ENCODE measurements at regions not wholly inside any gene's neighbourhood (a gene's known extent, or its start where the extent isn't known, plus 50 kb on each side); places are given as distances from the start of the nearest gene placed in this dataset.

DNA sequence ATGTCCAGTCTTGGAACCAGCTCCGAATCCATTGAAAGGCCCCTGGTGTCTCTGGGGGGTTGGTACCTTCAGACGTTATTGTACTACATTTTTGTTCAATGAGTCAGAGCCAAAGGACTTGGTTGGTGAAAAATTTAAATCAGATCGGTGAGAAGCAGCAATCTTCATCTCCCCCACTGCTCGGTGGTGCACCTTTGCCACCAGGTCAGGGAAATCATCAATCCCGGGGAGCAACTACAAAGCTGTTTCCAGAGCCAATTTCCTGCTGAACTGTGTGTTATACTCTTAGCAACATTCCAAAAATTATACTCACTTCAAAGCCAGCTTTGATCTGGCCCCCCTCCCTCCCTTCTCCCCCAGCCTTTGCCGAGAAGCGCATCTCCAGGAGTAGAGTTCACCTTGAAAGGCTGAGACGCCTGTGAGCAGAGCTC lies 375.2 kb upstream of the WWC1 start:
- TF ChIP-seq BACH2 (CRISPR knock-in tag; IDR thresholded peaks at IDR 0.05; ENCODE audit: borderline replicate concordance) (no peak), ESRRG (CRISPR knock-in tag; IDR thresholded peaks at IDR 0.05) (no peak), TOX (CRISPR knock-in tag; IDR thresholded peaks at IDR 0.05; ENCODE audit: borderline replicate concordance) (no peak), CSDC2 (CRISPR knock-in tag; IDR thresholded peaks at IDR 0.05) (no peak), GLIS3 (CRISPR knock-in tag; IDR thresholded peaks at IDR 0.05) (no peak), ARNTL (CRISPR knock-in tag; IDR thresholded peaks at IDR 0.05; ENCODE audit: borderline replicate concordance, low read depth) (no peak), ZFP30 (CRISPR knock-in tag; IDR thresholded peaks at IDR 0.05) (no peak), PPARA (CRISPR knock-in tag; IDR thresholded peaks at IDR 0.05; ENCODE audit: borderline replicate concordance) (no peak), ZNF70 (CRISPR knock-in tag; IDR thresholded peaks at IDR 0.05) (no peak), ZNF8 (CRISPR knock-in tag; IDR thresholded peaks at IDR 0.05) (no peak), TCF4 (CRISPR knock-in tag; IDR thresholded peaks at IDR 0.05; ENCODE audit: borderline replicate concordance) (no peak), RARB (CRISPR knock-in tag; IDR thresholded peaks at IDR 0.05) (no peak), ZNF565 (CRISPR knock-in tag; conservative IDR thresholded peaks at IDR 0.05; ENCODE audit: low read depth) (no peak), ISL1 (CRISPR knock-in tag; IDR thresholded peaks at IDR 0.05) (no peak), SNAI2 (CRISPR knock-in tag; IDR thresholded peaks at IDR 0.05) (no peak)
- TF ChIP-seq, protein P1, sequence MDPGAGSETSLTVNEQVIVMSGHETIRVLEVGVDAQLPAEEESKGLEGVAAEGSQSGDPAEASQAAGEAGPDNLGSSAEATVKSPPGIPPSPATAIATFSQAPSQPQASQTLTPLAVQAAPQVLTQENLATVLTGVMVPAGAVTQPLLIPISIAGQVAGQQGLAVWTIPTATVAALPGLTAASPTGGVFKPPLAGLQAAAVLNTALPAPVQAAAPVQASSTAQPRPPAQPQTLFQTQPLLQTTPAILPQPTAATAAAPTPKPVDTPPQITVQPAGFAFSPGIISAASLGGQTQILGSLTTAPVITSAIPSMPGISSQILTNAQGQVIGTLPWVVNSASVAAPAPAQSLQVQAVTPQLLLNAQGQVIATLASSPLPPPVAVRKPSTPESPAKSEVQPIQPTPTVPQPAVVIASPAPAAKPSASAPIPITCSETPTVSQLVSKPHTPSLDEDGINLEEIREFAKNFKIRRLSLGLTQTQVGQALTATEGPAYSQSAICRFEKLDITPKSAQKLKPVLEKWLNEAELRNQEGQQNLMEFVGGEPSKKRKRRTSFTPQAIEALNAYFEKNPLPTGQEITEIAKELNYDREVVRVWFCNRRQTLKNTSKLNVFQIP (CRISPR knock-in tag; IDR thresholded peaks at IDR 0.05; ENCODE audit: borderline replicate concordance, low read depth): no peak
- TF ChIP-seq, protein P2, sequence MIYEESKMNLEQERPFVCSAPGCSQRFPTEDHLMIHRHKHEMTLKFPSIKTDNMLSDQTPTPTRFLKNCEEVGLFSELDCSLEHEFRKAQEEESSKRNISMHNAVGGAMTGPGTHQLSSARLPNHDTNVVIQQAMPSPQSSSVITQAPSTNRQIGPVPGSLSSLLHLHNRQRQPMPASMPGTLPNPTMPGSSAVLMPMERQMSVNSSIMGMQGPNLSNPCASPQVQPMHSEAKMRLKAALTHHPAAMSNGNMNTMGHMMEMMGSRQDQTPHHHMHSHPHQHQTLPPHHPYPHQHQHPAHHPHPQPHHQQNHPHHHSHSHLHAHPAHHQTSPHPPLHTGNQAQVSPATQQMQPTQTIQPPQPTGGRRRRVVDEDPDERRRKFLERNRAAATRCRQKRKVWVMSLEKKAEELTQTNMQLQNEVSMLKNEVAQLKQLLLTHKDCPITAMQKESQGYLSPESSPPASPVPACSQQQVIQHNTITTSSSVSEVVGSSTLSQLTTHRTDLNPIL (CRISPR knock-in tag; IDR thresholded peaks at IDR 0.05; ENCODE audit: low read depth): no peak
- TF ChIP-seq, protein P3, sequence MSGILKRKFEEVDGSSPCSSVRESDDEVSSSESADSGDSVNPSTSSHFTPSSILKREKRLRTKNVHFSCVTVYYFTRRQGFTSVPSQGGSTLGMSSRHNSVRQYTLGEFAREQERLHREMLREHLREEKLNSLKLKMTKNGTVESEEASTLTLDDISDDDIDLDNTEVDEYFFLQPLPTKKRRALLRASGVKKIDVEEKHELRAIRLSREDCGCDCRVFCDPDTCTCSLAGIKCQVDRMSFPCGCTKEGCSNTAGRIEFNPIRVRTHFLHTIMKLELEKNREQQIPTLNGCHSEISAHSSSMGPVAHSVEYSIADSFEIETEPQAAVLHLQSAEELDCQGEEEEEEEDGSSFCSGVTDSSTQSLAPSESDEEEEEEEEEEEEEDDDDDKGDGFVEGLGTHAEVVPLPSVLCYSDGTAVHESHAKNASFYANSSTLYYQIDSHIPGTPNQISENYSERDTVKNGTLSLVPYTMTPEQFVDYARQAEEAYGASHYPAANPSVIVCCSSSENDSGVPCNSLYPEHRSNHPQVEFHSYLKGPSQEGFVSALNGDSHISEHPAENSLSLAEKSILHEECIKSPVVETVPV (CRISPR knock-in tag; IDR thresholded peaks at IDR 0.05): no peak
- TF ChIP-seq, protein P4, sequence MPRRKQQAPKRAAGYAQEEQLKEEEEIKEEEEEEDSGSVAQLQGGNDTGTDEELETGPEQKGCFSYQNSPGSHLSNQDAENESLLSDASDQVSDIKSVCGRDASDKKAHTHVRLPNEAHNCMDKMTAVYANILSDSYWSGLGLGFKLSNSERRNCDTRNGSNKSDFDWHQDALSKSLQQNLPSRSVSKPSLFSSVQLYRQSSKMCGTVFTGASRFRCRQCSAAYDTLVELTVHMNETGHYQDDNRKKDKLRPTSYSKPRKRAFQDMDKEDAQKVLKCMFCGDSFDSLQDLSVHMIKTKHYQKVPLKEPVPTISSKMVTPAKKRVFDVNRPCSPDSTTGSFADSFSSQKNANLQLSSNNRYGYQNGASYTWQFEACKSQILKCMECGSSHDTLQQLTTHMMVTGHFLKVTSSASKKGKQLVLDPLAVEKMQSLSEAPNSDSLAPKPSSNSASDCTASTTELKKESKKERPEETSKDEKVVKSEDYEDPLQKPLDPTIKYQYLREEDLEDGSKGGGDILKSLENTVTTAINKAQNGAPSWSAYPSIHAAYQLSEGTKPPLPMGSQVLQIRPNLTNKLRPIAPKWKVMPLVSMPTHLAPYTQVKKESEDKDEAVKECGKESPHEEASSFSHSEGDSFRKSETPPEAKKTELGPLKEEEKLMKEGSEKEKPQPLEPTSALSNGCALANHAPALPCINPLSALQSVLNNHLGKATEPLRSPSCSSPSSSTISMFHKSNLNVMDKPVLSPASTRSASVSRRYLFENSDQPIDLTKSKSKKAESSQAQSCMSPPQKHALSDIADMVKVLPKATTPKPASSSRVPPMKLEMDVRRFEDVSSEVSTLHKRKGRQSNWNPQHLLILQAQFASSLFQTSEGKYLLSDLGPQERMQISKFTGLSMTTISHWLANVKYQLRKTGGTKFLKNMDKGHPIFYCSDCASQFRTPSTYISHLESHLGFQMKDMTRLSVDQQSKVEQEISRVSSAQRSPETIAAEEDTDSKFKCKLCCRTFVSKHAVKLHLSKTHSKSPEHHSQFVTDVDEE (CRISPR knock-in tag; IDR thresholded peaks at IDR 0.05): no peak
- TF ChIP-seq, protein P5, sequence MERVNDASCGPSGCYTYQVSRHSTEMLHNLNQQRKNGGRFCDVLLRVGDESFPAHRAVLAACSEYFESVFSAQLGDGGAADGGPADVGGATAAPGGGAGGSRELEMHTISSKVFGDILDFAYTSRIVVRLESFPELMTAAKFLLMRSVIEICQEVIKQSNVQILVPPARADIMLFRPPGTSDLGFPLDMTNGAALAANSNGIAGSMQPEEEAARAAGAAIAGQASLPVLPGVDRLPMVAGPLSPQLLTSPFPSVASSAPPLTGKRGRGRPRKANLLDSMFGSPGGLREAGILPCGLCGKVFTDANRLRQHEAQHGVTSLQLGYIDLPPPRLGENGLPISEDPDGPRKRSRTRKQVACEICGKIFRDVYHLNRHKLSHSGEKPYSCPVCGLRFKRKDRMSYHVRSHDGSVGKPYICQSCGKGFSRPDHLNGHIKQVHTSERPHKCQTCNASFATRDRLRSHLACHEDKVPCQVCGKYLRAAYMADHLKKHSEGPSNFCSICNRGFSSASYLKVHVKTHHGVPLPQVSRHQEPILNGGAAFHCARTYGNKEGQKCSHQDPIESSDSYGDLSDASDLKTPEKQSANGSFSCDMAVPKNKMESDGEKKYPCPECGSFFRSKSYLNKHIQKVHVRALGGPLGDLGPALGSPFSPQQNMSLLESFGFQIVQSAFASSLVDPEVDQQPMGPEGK (CRISPR knock-in tag; IDR thresholded peaks at IDR 0.05; ENCODE audit: borderline replicate concordance): no peak
- ATAC-seq: no peak

DNA sequence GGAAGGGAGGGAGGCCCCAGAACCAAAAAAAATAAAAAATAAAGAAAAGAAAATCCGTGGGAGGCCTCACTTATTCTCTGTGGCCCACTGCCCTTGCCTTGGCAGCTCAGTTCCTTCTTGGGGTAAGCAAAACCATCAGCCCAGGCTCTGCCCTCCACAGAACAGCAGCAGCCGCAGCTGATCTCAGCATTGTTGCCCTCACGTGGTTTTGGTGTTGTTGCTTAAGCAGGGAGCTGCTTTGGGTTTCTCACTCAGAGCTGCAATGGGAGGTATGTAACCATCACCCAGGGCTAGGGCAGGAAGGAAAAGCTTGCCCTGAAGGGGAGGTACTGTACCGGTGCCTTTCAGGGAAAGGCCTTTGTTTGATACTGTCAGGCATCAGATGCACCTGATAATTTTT lies 374.7 kb upstream of the WWC1 start:
- no peak for ATAC-seq
- TF ChIP-seq, protein P1 (CRISPR knock-in tag; IDR thresholded peaks at IDR 0.05; ENCODE audit: borderline replicate concordance, low read depth): no peak
- TF ChIP-seq ZNF565 (CRISPR knock-in tag; conservative IDR thresholded peaks at IDR 0.05; ENCODE audit: low read depth) (no peak), ZNF8 (CRISPR knock-in tag; IDR thresholded peaks at IDR 0.05) (no peak), TCF4 (CRISPR knock-in tag; IDR thresholded peaks at IDR 0.05; ENCODE audit: borderline replicate concordance) (no peak), TOX (CRISPR knock-in tag; IDR thresholded peaks at IDR 0.05; ENCODE audit: borderline replicate concordance) (no peak), GLIS3 (CRISPR knock-in tag; IDR thresholded peaks at IDR 0.05) (no peak), OSR1 (CRISPR knock-in tag; IDR thresholded peaks at IDR 0.05) (no peak), CSDC2 (CRISPR knock-in tag; IDR thresholded peaks at IDR 0.05) (no peak), ZNF70 (CRISPR knock-in tag; IDR thresholded peaks at IDR 0.05) (no peak), ISL1 (CRISPR knock-in tag; IDR thresholded peaks at IDR 0.05) (no peak), ZFP30 (CRISPR knock-in tag; IDR thresholded peaks at IDR 0.05) (no peak)
- TF ChIP-seq, protein P3 (CRISPR knock-in tag; IDR thresholded peaks at IDR 0.05): no peak
- TF ChIP-seq, protein P2 (CRISPR knock-in tag; IDR thresholded peaks at IDR 0.05; ENCODE audit: low read depth): no peak

All from SK-N-SH treated with all-trans-retinoic acid at 6 μM for 48 hours (cell line).